ENCODE measurements at regions not wholly inside any gene's neighbourhood (a gene's known extent, or its start where the extent isn't known, plus 50 kb on each side); places are given as distances from the start of the nearest gene placed in this dataset.

DNA sequence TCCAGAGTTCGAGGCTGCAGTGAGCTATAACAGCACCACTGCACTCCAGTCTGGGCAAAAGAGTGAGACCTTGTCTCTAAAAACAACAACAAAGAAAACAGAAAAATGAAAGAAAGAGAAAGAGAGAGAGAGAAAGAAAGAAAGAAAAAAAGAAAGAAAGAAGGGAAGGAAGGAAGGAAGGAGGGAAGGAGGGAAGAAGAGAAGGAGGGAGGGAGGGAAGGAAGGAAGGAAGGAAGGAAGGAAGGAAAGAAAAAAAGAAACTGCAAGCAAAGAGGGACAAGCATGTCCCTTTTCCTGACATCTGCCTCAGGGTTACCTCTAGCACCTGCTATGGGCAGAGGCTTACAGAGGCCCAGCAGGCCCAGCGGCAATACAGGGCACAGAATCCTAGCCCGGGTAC, 475.0 kb downstream of the MIAT start:
- Histone ChIP-seq H3K36me3 (ENCODE audit: control insufficient read depth in 4 of 4, insufficient read depth in 4 of 4, low read length in 4 of 4) (no peaks in the 10 kb centered on the region), H3K27ac (ENCODE audit: low read depth in 1 of 2, low read length in 1 of 2) (no peak overlapping the region), H3K27me3 (ENCODE audit: control insufficient read depth in 3 of 3, insufficient read depth in 3 of 3, low read length in 2 of 3) (peaks cover 5 to 6% (median 5%) of the 10 kb centered on the region in 3 donors), H3K9ac (ENCODE audit: insufficient read depth in 1 of 2, low read length in 2 of 2) (no peak overlapping the region), H3K4me1 (ENCODE audit: control insufficient read depth in 5 of 5, insufficient read depth in 5 of 5, low read length in 5 of 5) (peaks cover 0 to 3% (median 0%) of the 10 kb centered on the region in 5 donors), H3K9me3 (ENCODE audit: control insufficient read depth in 4 of 4, insufficient read depth in 3 of 4, low read length in 3 of 4) (peaks cover 0 to 16% (median 4%) of the 10 kb centered on the region in 4 donors), H3K4me3 (no peak overlapping the region)
- DNase-seq (no peak), ATAC-seq (ENCODE audit: insufficient read depth, low FRiP score) (no peak)
- 84 to 85% methylated on average over 3 of the region's 3 CpGs for WGBS, 2 donors
- TF ChIP-seq, protein P1, sequence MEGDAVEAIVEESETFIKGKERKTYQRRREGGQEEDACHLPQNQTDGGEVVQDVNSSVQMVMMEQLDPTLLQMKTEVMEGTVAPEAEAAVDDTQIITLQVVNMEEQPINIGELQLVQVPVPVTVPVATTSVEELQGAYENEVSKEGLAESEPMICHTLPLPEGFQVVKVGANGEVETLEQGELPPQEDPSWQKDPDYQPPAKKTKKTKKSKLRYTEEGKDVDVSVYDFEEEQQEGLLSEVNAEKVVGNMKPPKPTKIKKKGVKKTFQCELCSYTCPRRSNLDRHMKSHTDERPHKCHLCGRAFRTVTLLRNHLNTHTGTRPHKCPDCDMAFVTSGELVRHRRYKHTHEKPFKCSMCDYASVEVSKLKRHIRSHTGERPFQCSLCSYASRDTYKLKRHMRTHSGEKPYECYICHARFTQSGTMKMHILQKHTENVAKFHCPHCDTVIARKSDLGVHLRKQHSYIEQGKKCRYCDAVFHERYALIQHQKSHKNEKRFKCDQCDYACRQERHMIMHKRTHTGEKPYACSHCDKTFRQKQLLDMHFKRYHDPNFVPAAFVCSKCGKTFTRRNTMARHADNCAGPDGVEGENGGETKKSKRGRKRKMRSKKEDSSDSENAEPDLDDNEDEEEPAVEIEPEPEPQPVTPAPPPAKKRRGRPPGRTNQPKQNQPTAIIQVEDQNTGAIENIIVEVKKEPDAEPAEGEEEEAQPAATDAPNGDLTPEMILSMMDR (IDR thresholded peaks at IDR 0.05; ENCODE audit: control extremely low read depth, extremely low read depth): no peak

DNA sequence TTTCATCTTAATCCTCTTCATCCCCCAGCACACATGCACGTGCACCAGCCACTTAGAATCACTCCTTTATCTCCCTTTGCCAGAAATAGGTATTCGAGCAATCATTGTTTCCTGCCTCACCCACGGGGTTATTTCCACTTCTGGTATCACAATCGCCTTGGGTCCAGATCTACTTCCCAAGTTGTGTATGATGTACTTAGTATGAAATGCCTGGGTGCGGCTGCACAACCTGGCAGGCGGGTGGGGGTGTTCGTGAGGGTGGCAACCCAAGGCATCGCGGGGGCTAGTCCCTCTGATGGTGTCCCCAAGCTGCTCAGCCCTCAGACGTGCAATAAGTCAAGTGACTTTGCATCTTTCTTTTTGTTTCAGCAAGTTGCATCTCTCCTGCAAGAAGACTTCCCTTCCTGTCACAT, 475.6 kb downstream of the MIAT start:
- WGBS, 2 donors: 38 to 39% methylated on average over 10 of the region's 10 CpGs
- Histone ChIP-seq H3K36me3 (ENCODE audit: control insufficient read depth in 4 of 4, insufficient read depth in 4 of 4, low read length in 4 of 4) (no peaks in the 10 kb centered on the region), H3K4me1 (ENCODE audit: control insufficient read depth in 5 of 5, insufficient read depth in 5 of 5, low read length in 5 of 5) (peaks cover 0 to 3% (median 0%) of the 10 kb centered on the region in 5 donors), H3K9ac (ENCODE audit: insufficient read depth in 1 of 2, low read length in 2 of 2) (no peak overlapping the region), H3K27ac (ENCODE audit: low read depth in 1 of 2, low read length in 1 of 2) (no peak overlapping the region), H3K4me3 (no peak overlapping the region), H3K9me3 (ENCODE audit: control insufficient read depth in 4 of 4, insufficient read depth in 3 of 4, low read length in 3 of 4) (peaks cover 0 to 16% (median 4%) of the 10 kb centered on the region in 4 donors), H3K27me3 (ENCODE audit: control insufficient read depth in 3 of 3, insufficient read depth in 3 of 3, low read length in 2 of 3) (peaks cover 5 to 6% (median 5%) of the 10 kb centered on the region in 3 donors)
- ATAC-seq (ENCODE audit: insufficient read depth, low FRiP score) (no peak), DNase-seq (no peak)
- TF ChIP-seq, protein P1 (IDR thresholded peaks at IDR 0.05; ENCODE audit: control extremely low read depth, extremely low read depth): no peak

DNA sequence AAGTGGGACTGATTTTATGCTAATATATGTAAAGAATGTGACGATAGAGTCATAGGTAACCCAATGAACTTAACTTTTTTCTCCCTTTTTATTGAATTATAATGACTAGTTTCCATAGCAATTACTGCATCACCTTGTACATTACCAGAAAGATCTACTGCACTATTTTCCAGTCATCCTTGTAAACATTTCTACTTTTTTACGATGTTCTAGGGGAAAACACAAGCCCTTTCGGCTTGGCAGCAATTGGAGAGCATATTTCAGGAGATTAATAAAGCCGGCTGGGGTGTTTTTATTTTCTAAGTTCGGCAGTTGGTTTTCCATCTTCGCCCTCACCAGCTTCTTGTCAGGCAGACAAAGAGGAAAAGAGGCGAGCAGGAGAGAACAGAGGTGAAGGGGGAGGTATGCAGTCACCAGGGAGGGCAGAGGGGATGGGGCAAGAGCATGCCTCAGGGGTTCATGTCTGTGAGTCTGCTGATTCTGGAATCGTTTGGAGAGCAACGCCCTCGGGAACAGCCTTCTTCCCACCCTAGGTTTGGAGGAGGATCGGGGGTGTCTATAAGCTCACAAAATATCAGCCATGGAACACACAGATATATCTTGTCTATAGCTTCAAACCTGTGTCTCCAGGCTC, 476.4 kb downstream of the MIAT start:
- TF ChIP-seq, protein P1 (IDR thresholded peaks at IDR 0.05; ENCODE audit: control extremely low read depth, extremely low read depth): no peak
- no peak overlapping the region for H3K9ac ChIP-seq (ENCODE audit: insufficient read depth in 1 of 2, low read length in 2 of 2)
- WGBS, 2 donors: 63 to 69% methylated on average over 11 of the region's 11 CpGs
- no peak for ATAC-seq (ENCODE audit: insufficient read depth, low FRiP score)
- H3K9me3 ChIP-seq (ENCODE audit: control insufficient read depth in 4 of 4, insufficient read depth in 3 of 4, low read length in 3 of 4): peaks cover 0 to 16% (median 4%) of the 10 kb centered on the region in 4 donors
- DNase-seq: no peak
- H3K36me3 ChIP-seq (ENCODE audit: control insufficient read depth in 4 of 4, insufficient read depth in 4 of 4, low read length in 4 of 4): no peaks in the 10 kb centered on the region
- peaks cover 0 to 3% (median 0%) of the 10 kb centered on the region in 5 donors for H3K4me1 ChIP-seq (ENCODE audit: control insufficient read depth in 5 of 5, insufficient read depth in 5 of 5, low read length in 5 of 5)
- H3K4me3 ChIP-seq: no peak overlapping the region
- no peak overlapping the region for H3K27ac ChIP-seq (ENCODE audit: low read depth in 1 of 2, low read length in 1 of 2)
- peaks cover 2 to 6% (median 5%) of the 10 kb centered on the region in 3 donors for H3K27me3 ChIP-seq (ENCODE audit: control insufficient read depth in 3 of 3, insufficient read depth in 3 of 3, low read length in 2 of 3)

All from lung (tissue), 11 donors.